PC-9 (cell line): ENCODE measurements at regions not wholly inside any gene's neighbourhood (a gene's known extent, or its start where the extent isn't known, plus 50 kb on each side); places are given as distances from the start of the nearest gene placed in this dataset.

Source experiments
- EZH2 ChIP-seq: fragments of 200-600 bp; sonication (generic); IDR thresholded peaks from 2 replicates; pipeline ENCODE4 v1.8.0; 2017; ENCODE audit warnings: antibody characterized with exemption, low read depth
- TF ChIP-seq, protein P1 (sequence below): fragments of 200-600 bp; sonication (generic); conservative IDR thresholded peaks from 2 replicates; pipeline ENCODE4 v1.6.1; 2017; ENCODE audit warnings: mixed run types, antibody characterized with exemption, mild to moderate bottlenecking, moderate library complexity

DNA sequence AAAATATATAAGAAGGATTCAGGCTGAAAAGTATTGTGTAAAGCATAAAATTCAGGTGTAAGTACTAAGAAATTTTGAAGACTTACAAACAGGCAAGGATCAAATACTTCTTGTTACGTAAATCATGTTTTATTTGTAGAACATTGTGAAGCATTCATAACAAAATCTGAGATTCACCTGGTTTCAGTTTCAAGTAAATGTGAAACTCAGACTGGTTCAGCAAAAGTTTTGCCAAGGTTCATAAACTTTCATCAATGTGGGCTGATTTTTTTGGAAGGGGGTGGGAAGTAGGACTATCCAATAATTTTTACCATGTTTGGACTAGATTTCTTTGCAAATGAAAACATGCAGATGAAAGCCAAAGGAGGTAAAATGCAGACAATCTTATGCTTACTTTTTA, 527.7 kb downstream of the ANKRD50 start:
- TF ChIP-seq EZH2: no peak
- TF ChIP-seq, protein P1, sequence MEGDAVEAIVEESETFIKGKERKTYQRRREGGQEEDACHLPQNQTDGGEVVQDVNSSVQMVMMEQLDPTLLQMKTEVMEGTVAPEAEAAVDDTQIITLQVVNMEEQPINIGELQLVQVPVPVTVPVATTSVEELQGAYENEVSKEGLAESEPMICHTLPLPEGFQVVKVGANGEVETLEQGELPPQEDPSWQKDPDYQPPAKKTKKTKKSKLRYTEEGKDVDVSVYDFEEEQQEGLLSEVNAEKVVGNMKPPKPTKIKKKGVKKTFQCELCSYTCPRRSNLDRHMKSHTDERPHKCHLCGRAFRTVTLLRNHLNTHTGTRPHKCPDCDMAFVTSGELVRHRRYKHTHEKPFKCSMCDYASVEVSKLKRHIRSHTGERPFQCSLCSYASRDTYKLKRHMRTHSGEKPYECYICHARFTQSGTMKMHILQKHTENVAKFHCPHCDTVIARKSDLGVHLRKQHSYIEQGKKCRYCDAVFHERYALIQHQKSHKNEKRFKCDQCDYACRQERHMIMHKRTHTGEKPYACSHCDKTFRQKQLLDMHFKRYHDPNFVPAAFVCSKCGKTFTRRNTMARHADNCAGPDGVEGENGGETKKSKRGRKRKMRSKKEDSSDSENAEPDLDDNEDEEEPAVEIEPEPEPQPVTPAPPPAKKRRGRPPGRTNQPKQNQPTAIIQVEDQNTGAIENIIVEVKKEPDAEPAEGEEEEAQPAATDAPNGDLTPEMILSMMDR: no peak
